Peyer's patch (tissue), 4 donors: ENCODE measurements at regions not wholly inside any gene's neighbourhood (a gene's known extent, or its start where the extent isn't known, plus 50 kb on each side); places are given as distances from the start of the nearest gene placed in this dataset.

Experiments used
- CTCF ChIP-seq, 6 experiments: fragments of 450-650 bp in 4 of 6; fragments of 200-600 bp in 2 of 6; sonication (generic) in 1 of 6; IDR thresholded peaks; one replicate each; pipeline ENCODE4 v1.5.1; 2017 to 2019; ENCODE audit warnings: antibody characterized with exemption in 6 of 6, mild to moderate bottlenecking in 3 of 6, moderate library complexity in 1 of 6
- POLR2A ChIP-seq, 2 donors: fragments of 450-650 bp; IDR thresholded peaks; one replicate each; pipeline ENCODE4 v1.5.1; 2017; ENCODE audit warnings: antibody characterized with exemption in 2 of 2, mild to moderate bottlenecking in 2 of 2, moderate library complexity in 2 of 2

- TF ChIP-seq CTCF (IDR thresholded peaks at IDR 0.05) (no peak), POLR2A (IDR thresholded peaks at IDR 0.05) (no peak)
These were observed 75.8 kb upstream of the RPH3AL start for GRCh38 chr17:428414-428813.
